Ovary (tissue), 7 donors: ENCODE measurements at regions not wholly inside any gene's neighbourhood (a gene's known extent, or its start where the extent isn't known, plus 50 kb on each side); places are given as distances from the start of the nearest gene placed in this dataset.

Source experiments
- DNase-seq, 5 donors: peaks; one replicate each; pipeline ENCODE4 v3.0.0-alpha.2; 2019 to 2020
- H3K27ac ChIP-seq, 2 donors: fragments of 200-600 bp; one replicate each; pipeline versions ENCODE4 v1.5.1 to v1.8.0; 2019 to 2022
- H3K27me3 ChIP-seq: fragments of 200-600 bp; one replicate; pipeline ENCODE4 v1.8.0; 2022
- H3K36me3 ChIP-seq: fragments of 200-600 bp; sonication (generic); one replicate; pipeline ENCODE4 v1.5.1; 2019
- H3K4me1 ChIP-seq: one replicate; pipeline ENCODE4 v1.8.1; 2013; ENCODE audit warnings: mild to moderate bottlenecking, moderate library complexity; ENCODE audit not compliant: insufficient read depth
- H3K4me3 ChIP-seq: fragments of 200-600 bp; sonication (generic); one replicate; pipeline ENCODE4 v1.5.1; 2017
- H3K9me3 ChIP-seq, 2 donors: fragments of 200-600 bp in 1 of 2; sonication (generic) in 1 of 2; one replicate each; pipeline versions ENCODE4 v1.5.1 to v1.8.1; 2013 to 2019; ENCODE audit warnings: mild to moderate bottlenecking in 1 of 2, moderate library complexity in 1 of 2
- EP300 ChIP-seq: sonication (generic); formaldehyde crosslinking; IDR thresholded peaks from one replicate; pipeline ENCODE4 v1.6.1; 2017; ENCODE audit warnings: antibody characterized with exemption
- POLR2A ChIP-seq: fragments of 450-650 bp; IDR thresholded peaks from one replicate; pipeline ENCODE4 v1.6.1; 2017; ENCODE audit warnings: antibody characterized with exemption, mild to moderate bottlenecking, moderate library complexity
- WGBS, 3 donors: extraction: QIAGEN DNeasy Blood & Tissue Kit in 1 of 3; methylation state at CpG; one replicate each; pipeline versions ENCODE4 v1.1.5 to v1.1.7; 2013 to 2017; 5-methylcytosine and 5-hydroxymethylcytosine counted together
- intact Hi-C, 4 donors: fragments of 100-400 bp; cut with DNase I; formaldehyde crosslinking; loops; one replicate each; pipeline versions ENCODE4 v1.11.0 to v1.15.1; 2022 to 2023
- TF ChIP-seq, protein P1 (sequence below), 3 donors: fragments of 450-650 bp in 2 of 3; fragments of 200-600 bp in 1 of 3; IDR thresholded peaks; one replicate each; pipeline versions ENCODE4 v1.5.1 to v1.8.0; 2016 to 2022; ENCODE audit warnings: antibody characterized with exemption in 3 of 3, mild to moderate bottlenecking in 1 of 3
- donor health status: DM: no; HTN: no; CAD: no; lungs with moderate emphysema.
- donor health status: DM: no; HTN: no; CAD: no.
- donor health status: Bipolar disorder and iron deficiency.
- donor health status: DM: no; HTN: no; CAD: no.
- donor health status: DM: yes; HTN: yes; CAD: no.

DNA sequence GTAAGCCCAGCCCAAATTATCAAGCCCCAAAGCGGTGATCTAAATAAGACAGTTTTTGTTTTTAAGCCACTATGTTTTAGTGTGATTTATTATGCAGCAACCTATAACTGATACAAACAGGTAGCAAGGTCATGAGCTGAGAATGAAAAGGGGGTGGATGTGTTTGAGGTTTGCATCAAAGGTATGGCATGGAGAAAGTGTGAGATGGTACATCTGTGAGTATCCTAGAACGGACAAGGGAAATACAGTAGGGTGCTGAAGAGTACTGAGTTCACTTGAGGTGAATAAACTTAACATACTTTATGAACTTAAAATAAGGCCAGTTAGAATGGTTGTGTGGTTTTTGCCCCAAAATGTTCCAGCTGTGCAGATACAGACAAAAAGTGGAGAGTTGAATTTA, 286.0 kb upstream of the B3GALT2 start:
- H3K9me3 ChIP-seq, result no peaks in the 10 kb centered on the region
- no peaks in the 10 kb centered on the region for H3K36me3 ChIP-seq
- H3K27ac ChIP-seq, result no peak overlapping the region
- no peak for DNase-seq
- H3K4me3 ChIP-seq, result no peak overlapping the region
- no peaks in the 10 kb centered on the region for H3K4me1 ChIP-seq
- 95 to 98% (median 96%) methylated on average over 2 of the region's 2 CpGs for WGBS, 3 donors
- no peaks in the 10 kb centered on the region for H3K27me3 ChIP-seq
- no peak for TF ChIP-seq EP300
- TF ChIP-seq, protein P1, sequence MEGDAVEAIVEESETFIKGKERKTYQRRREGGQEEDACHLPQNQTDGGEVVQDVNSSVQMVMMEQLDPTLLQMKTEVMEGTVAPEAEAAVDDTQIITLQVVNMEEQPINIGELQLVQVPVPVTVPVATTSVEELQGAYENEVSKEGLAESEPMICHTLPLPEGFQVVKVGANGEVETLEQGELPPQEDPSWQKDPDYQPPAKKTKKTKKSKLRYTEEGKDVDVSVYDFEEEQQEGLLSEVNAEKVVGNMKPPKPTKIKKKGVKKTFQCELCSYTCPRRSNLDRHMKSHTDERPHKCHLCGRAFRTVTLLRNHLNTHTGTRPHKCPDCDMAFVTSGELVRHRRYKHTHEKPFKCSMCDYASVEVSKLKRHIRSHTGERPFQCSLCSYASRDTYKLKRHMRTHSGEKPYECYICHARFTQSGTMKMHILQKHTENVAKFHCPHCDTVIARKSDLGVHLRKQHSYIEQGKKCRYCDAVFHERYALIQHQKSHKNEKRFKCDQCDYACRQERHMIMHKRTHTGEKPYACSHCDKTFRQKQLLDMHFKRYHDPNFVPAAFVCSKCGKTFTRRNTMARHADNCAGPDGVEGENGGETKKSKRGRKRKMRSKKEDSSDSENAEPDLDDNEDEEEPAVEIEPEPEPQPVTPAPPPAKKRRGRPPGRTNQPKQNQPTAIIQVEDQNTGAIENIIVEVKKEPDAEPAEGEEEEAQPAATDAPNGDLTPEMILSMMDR (IDR thresholded peaks at IDR 0.05), result no peak
- TF ChIP-seq POLR2A, result no peak
- intact Hi-C loops, result no loop called here

DNA sequence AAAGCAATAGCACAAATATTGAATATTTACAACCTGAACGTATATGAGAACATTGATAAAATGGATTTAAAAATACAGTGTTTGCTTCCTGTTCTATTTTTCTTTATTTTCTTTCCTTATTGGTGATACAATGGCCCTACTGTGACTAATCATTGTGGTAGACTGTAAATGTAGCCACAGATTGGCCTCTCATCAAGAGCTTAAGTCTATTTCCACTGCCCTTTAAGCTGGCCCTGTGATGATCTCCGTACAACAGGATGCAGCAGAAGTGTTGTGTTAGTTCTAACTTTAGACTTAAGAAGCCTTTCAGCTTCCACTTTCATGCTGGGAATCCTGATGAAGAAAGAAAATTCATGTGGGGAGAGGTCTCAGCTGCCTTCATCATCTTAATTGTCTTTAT, 285.6 kb upstream of the B3GALT2 start:
- no peak for DNase-seq
- H3K36me3 ChIP-seq, result no peaks in the 10 kb centered on the region

DNA sequence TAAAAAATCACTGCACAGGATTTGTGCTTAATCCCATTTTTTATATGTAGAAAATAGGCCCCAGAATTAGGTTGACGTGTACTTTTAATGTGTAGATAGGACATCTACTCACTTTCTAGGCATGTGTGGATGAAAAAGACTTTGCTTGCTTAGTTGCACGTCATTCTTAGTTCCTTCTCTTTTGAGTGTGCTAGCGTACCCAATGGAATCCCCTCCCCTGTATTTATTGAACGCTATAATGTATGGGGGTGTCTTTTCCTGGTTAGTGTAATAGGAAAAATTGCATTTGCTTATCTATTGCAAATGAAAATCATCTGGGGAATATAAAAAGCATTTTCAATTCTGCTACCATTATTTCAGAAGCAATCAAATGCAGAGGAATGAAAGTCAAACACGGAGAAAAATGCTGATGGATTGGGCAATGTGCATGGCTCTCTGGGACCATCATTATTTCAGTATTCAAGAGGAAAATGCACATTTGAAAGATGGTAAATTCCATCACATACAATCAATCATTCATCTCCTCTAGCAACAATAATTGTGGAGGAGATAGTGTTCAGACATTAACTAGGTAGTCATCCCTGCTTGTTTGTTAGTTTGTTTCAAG, 277.0 kb upstream of the B3GALT2 start:
- intact Hi-C loops, result no loop called here

More for the DNA sequence above, 285.6 kb upstream of the B3GALT2 start:
- H3K4me3 ChIP-seq, result no peak overlapping the region
- intact Hi-C loops, result no loop called here
- TF ChIP-seq POLR2A (no peak), EP300 (no peak)
- TF ChIP-seq, protein P1 (IDR thresholded peaks at IDR 0.05), result no peak
- 81 to 93% (median 85%) methylated on average over 2 of the region's 2 CpGs for WGBS, 3 donors
- H3K4me1 ChIP-seq, result no peaks in the 10 kb centered on the region
- H3K27ac ChIP-seq, result no peak overlapping the region
- H3K9me3 ChIP-seq, result no peaks in the 10 kb centered on the region
- H3K27me3 ChIP-seq, result no peaks in the 10 kb centered on the region

DNA sequence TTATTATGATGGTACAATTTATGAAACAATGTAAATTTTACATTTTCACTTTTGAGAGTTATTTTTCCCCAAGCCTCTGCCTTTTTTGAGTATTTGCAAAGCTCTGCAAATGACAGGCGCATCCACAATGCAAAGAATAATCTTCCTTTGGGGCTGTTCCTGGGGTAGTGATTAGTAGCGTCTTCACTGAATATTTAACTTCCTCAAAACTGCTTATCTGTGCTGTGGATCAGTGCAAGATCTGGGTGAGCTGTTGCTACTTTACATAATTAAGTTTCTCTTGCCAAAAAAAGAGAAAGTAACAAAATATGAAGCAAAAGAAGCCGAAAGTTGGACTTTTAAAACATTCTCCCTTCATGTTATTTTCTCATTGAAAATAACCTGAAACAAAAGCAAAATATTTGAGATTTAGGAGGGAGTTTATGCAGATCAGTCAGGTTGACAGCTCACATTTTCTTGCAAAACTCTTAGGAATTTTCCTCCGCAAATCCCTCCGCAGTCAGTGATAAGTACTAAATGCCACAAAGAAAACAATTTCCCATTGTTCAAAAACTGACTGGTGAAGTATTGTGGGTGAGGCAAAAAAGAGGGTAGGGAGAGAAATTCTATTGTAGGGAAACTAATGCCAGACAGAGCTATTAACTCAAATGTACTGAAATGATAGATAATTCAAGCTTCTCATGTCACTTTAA, 276.4 kb upstream of the B3GALT2 start:
- no peaks in the 10 kb centered on the region for H3K27me3 ChIP-seq
- no peak for DNase-seq
- 24 to 35% (median 28%) methylated on average over 5 of the region's 5 CpGs for WGBS, 3 donors
- no peak overlapping the region for H3K27ac ChIP-seq
- H3K4me1 ChIP-seq, result no peaks in the 10 kb centered on the region
- no peaks in the 10 kb centered on the region for H3K36me3 ChIP-seq
- intact Hi-C loops, result no loop called here
- no peak overlapping the region for H3K4me3 ChIP-seq
- TF ChIP-seq, protein P1 (IDR thresholded peaks at IDR 0.05), result no peak
- TF ChIP-seq POLR2A (no peak), EP300 (no peak)
- no peaks in the 10 kb centered on the region for H3K9me3 ChIP-seq

More for the DNA sequence above, 277.0 kb upstream of the B3GALT2 start:
- H3K9me3 ChIP-seq, result no peaks in the 10 kb centered on the region
- no peak for DNase-seq
- H3K4me3 ChIP-seq, result no peak overlapping the region
- 90 to 94% (median 93%) methylated on average over 5 of the region's 5 CpGs for WGBS, 3 donors
- H3K27me3 ChIP-seq, result no peaks in the 10 kb centered on the region
- H3K4me1 ChIP-seq, result no peaks in the 10 kb centered on the region
- TF ChIP-seq, protein P1 (IDR thresholded peaks at IDR 0.05), result no peak
- no peak for TF ChIP-seq POLR2A
- no peak for TF ChIP-seq EP300
- no peak overlapping the region for H3K27ac ChIP-seq
- no peaks in the 10 kb centered on the region for H3K36me3 ChIP-seq
